SKM-1 (cell line): ENCODE measurements at regions not wholly inside any gene's neighbourhood (a gene's known extent, or its start where the extent isn't known, plus 50 kb on each side); places are given as distances from the start of the nearest gene placed in this dataset.

Source experiments
- DNase-seq: peaks from one replicate; lab custom pipeline; 2025; ENCODE audit not compliant: unreplicated experiment; lab: John Stamatoyannopoulos, UW

- DNase-seq = no peak
Measured at GRCh38 chr17:79524213-79525187, 86.4 kb downstream of the RBFOX3 start.

- DNase-seq = no peak
Measured at GRCh38 chr17:79522414-79522813, 88.4 kb downstream of the RBFOX3 start.

GRCh38 chr17:79521225-79521624 lies 89.6 kb downstream of the RBFOX3 start:
- DNase-seq = no peak

GRCh38 chr17:79520167-79521165 lies 90.4 kb downstream of the RBFOX3 start:
- DNase-seq = no peak

- DNase-seq = no peak
Measured at GRCh38 chr17:79519601-79520000, 91.2 kb downstream of the RBFOX3 start.

- DNase-seq = no peak
Measured at GRCh38 chr17:79518585-79519523, 92.0 kb downstream of the RBFOX3 start.

- DNase-seq = no peak
Measured at GRCh38 chr17:79517827-79518584, 92.8 kb downstream of the RBFOX3 start.

GRCh38 chr17:79515646-79516571 lies 94.9 kb downstream of the RBFOX3 start:
- no peak for DNase-seq

- DNase-seq = no peak
Measured at GRCh38 chr17:79515110-79515509, 95.7 kb downstream of the RBFOX3 start.

GRCh38 chr17:79513820-79514535 lies 96.9 kb downstream of the RBFOX3 start:
- DNase-seq = no peak

GRCh38 chr17:79513206-79513605 lies 97.6 kb downstream of the RBFOX3 start:
- no peak for DNase-seq

GRCh38 chr17:79511471-79511870 lies 99.4 kb downstream of the RBFOX3 start:
- no peak for DNase-seq

- no peak for DNase-seq
Measured at GRCh38 chr17:79510071-79510470, 100.8 kb downstream of the RBFOX3 start.

GRCh38 chr17:79509490-79509889 lies 101.4 kb downstream of the RBFOX3 start:
- no peak for DNase-seq

- DNase-seq = no peak
Measured at GRCh38 chr17:79509008-79509407, 101.8 kb downstream of the RBFOX3 start.

GRCh38 chr17:79508291-79508716 lies 102.5 kb downstream of the RBFOX3 start:
- no peak for DNase-seq

- DNase-seq = no peak
Measured at GRCh38 chr17:79506955-79507354, 103.9 kb downstream of the RBFOX3 start.
